HCT116 (cell line): ENCODE measurements at regions not wholly inside any gene's neighbourhood (a gene's known extent, or its start where the extent isn't known, plus 50 kb on each side); places are given as distances from the start of the nearest gene placed in this dataset.

Experiments used
- ATAC-seq: fragments of 200-7000 bp; cut with Tn5 transposase; 2 replicates; pipeline ENCODE4 v1.9.1; 2020; ENCODE audit warnings: mild to moderate bottlenecking, moderate library complexity
- BruUV-seq: library from RNA; stranded (reverse); fragments of 400-500 nt; replicated peaks from 2 replicates; lab custom pipeline; 2021; lab: Mats Ljungman, UMichigan
- CTCF ChIA-PET: fragments of 300-600 bp; sonication (Branson Sonifier 250); formaldehyde crosslinking; loops from one replicate; lab custom pipeline; 2021; ENCODE audit warnings: antibody characterized with exemption; lab: Charles Lee
- POLR2A ChIA-PET: fragments of 300-600, 350-600 bp; sonication (Branson Sonifier 250); formaldehyde crosslinking; loops from one replicate; lab custom pipeline; 2021; ENCODE audit warnings: antibody characterized with exemption; lab: Charles Lee
- RAD21 ChIA-PET, 2 experiments: fragments of 300-600 bp; sonication (Branson Sonifier 250); formaldehyde crosslinking; loops; one replicate each; lab custom pipeline; 2023; ENCODE audit warnings: low total read pairs in 2 of 2; ENCODE audit not compliant: uncharacterized antibody in 2 of 2, unreplicated experiment in 2 of 2, low non-redundant PET in 1 of 2; lab: Charles Lee
- DNase-seq: peaks from one replicate; pipeline ENCODE4 v3.0.0-alpha.2; 2010; ENCODE audit warnings: low read depth, low spot score
- H2AFZ ChIP-seq: fragments of 200-600 bp; shearing (Covaris generic), sonication (generic); 2 replicates; pipeline ENCODE4 v1.6.1; 2017; ENCODE audit warnings: low read depth, mixed run types, mixed read lengths, antibody characterized with exemption, low read length; ENCODE audit not compliant: poor library complexity, severe bottlenecking
- H3K27ac ChIP-seq: 2 replicates; pipeline ENCODE4 v1.5.1; 2012; ENCODE audit warnings: low read depth, low read length
- H3K27me3 ChIP-seq: fragments of 200-600 bp; sonication (generic); 2 replicates; pipeline ENCODE4 v1.6.1; 2016; ENCODE audit warnings: mixed run types, low read length, mixed read lengths; ENCODE audit not compliant: insufficient read depth
- H3K36me3 ChIP-seq, 2 experiments: fragments of 200-500 bp in 1 of 2; fragments of 200-600 bp in 1 of 2; sonication (Bioruptor generic) in 1 of 2; sonication (generic) in 1 of 2; 2 replicates each; pipeline versions ENCODE4 v1.5.1 to v1.6.1; 2014 to 2016; ENCODE audit warnings: low read length in 2 of 2, inconsistent platforms in 1 of 2, mixed read lengths in 1 of 2, mixed run types in 1 of 2; ENCODE audit not compliant: insufficient read depth in 2 of 2, control insufficient read depth in 1 of 2
- H3K4me1 ChIP-seq, 2 experiments: fragments of 200-600 bp in 1 of 2; sonication (generic) in 1 of 2; 2 replicates each; pipeline versions ENCODE4 v1.5.1 to v1.6.1; 2012 to 2017; ENCODE audit warnings: low read length in 2 of 2, inconsistent platforms in 1 of 2, mild to moderate bottlenecking in 1 of 2, mixed read lengths in 1 of 2, mixed run types in 1 of 2, moderate library complexity in 1 of 2; ENCODE audit not compliant: insufficient read depth in 2 of 2, control insufficient read depth in 1 of 2
- H3K4me2 ChIP-seq: fragments of 200-600 bp; sonication (generic); 2 replicates; pipeline ENCODE4 v1.6.1; 2017; ENCODE audit warnings: mixed run types, low read length, mixed read lengths
- H3K4me3 ChIP-seq, 2 experiments: fragments of 200-600 bp in 1 of 2; sonication (generic) in 1 of 2; replicated peaks in 1 of 2; 2 replicates each; pipeline ENCODE4 v1.5.1; 2011 to 2016; ENCODE audit warnings: low read length in 2 of 2, control low read depth in 1 of 2, low read depth in 1 of 2, mild to moderate bottlenecking in 1 of 2, mixed read lengths in 1 of 2, mixed run types in 1 of 2
- H3K79me2 ChIP-seq: fragments of 200-600 bp; sonication (generic); 2 replicates; pipeline ENCODE4 v1.6.1; 2017; ENCODE audit warnings: mild to moderate bottlenecking, mixed run types, low read length, moderate library complexity, mixed read lengths; ENCODE audit not compliant: insufficient read depth
- H3K9ac ChIP-seq: fragments of 200-600 bp; sonication (generic); 2 replicates; pipeline ENCODE4 v1.6.1; 2016; ENCODE audit warnings: low read length, mixed read lengths
- H3K9me2 ChIP-seq: fragments of 200-600 bp; sonication (generic), shearing (Covaris generic); 2 replicates; pipeline ENCODE4 v1.6.1; 2017; ENCODE audit warnings: mixed run types, mild to moderate bottlenecking, moderate library complexity; ENCODE audit not compliant: insufficient read depth
- H3K9me3 ChIP-seq, 2 experiments: fragments of 200-500 bp in 1 of 2; fragments of 200-600 bp in 1 of 2; sonication (Bioruptor generic) in 1 of 2; sonication (generic) in 1 of 2; 2 replicates each; pipeline ENCODE4 v1.6.1; 2014 to 2017; ENCODE audit warnings: low read length in 2 of 2, mixed read lengths in 2 of 2, inconsistent platforms in 1 of 2, low read depth in 1 of 2, mild to moderate bottlenecking in 1 of 2, mixed run types in 1 of 2, moderate library complexity in 1 of 2; ENCODE audit not compliant: control insufficient read depth in 1 of 2, insufficient read depth in 1 of 2
- H4K20me1 ChIP-seq: fragments of 200-600 bp; sonication (generic), shearing (Covaris generic); 2 replicates; pipeline ENCODE4 v1.6.1; 2017; ENCODE audit warnings: mixed run types, mild to moderate bottlenecking, moderate library complexity; ENCODE audit not compliant: insufficient read depth
- ATF3 ChIP-seq: IDR thresholded peaks from 2 replicates; pipeline ENCODE4 v1.6.1; 2012
- CBX3 ChIP-seq: IDR thresholded peaks from 2 replicates; pipeline ENCODE4 v1.6.1; 2012; ENCODE audit warnings: low read depth
- EZH2 ChIP-seq: fragments of 200-600 bp; sonication (generic); IDR thresholded peaks from 2 replicates; pipeline ENCODE4 v1.6.1; 2017; ENCODE audit warnings: antibody characterized with exemption, mixed run types
- EZH2phosphoT487 ChIP-seq: fragments of 200-600 bp; IDR thresholded peaks from 2 replicates; pipeline ENCODE4 v1.6.1; 2018; ENCODE audit warnings: antibody characterized with exemption, borderline replicate concordance
- FOSL1 ChIP-seq: IDR thresholded peaks from 2 replicates; pipeline ENCODE4 v1.6.1; 2012; ENCODE audit warnings: low read depth
- MAX ChIP-seq: IDR thresholded peaks from 2 replicates; pipeline ENCODE4 v1.6.1; 2012
- POLR2A ChIP-seq: IDR thresholded peaks from 2 replicates; pipeline ENCODE4 v1.7.0; 2011; ENCODE audit warnings: borderline replicate concordance; ENCODE audit not compliant: insufficient read depth, insufficient read length; ENCODE audit errors: extremely low read depth
- POLR2AphosphoS5 ChIP-seq: IDR thresholded peaks from 2 replicates; pipeline ENCODE4 v1.6.1; 2011; ENCODE audit warnings: mild to moderate bottlenecking, low read depth, low read length, moderate library complexity
- RAD21 ChIP-seq: IDR thresholded peaks from 2 replicates; pipeline ENCODE4 v1.6.1; 2012; ENCODE audit warnings: low read depth, mild to moderate bottlenecking
- REST ChIP-seq: IDR thresholded peaks from 2 replicates; pipeline ENCODE4 v1.6.1; 2012; ENCODE audit warnings: low read depth
- SRF ChIP-seq: IDR thresholded peaks from 2 replicates; pipeline ENCODE4 v1.6.1; 2012; ENCODE audit warnings: low read depth
- YY1 ChIP-seq: IDR thresholded peaks from 2 replicates; pipeline ENCODE4 v1.6.1; 2011; ENCODE audit warnings: low read length, low read depth, moderate library complexity, mild to moderate bottlenecking; ENCODE audit not compliant: insufficient replicate concordance; ENCODE audit errors: extremely low read depth
- ZBTB33 ChIP-seq: IDR thresholded peaks from 2 replicates; pipeline ENCODE4 v1.6.1; 2011; ENCODE audit warnings: mild to moderate bottlenecking, low read length, moderate library complexity; ENCODE audit not compliant: insufficient replicate concordance; ENCODE audit errors: extremely low read depth
- ZFX ChIP-seq: fragments of 450-650 bp; IDR thresholded peaks from 2 replicates; pipeline ENCODE4 v1.6.1; 2017
- ZNF274 ChIP-seq: fragments of 200-500 bp; sonication (Bioruptor generic); IDR thresholded peaks from 2 replicates; pipeline ENCODE4 v1.6.1; 2014; ENCODE audit warnings: mild to moderate bottlenecking, low read depth, low read length, inconsistent platforms
- intact Hi-C: fragments of 100-400 bp; cut with micrococcal nuclease; formaldehyde crosslinking; loops from 2 replicates; pipeline ENCODE4 v1.10.0; 2022

- TF ChIP-seq REST = no peak
- no peak for TF ChIP-seq EZH2phosphoT487
- TF ChIP-seq YY1 = no peak
- no peak for TF ChIP-seq ZNF274
- no peak for TF ChIP-seq SRF
- TF ChIP-seq POLR2AphosphoS5 = no peak
- no peak for TF ChIP-seq EZH2
These were observed 88.9 kb upstream of the POU3F4 start (continued) for GRCh38 chrX:83419030-83419792.

GRCh38 chrX:83422836-83423235 lies 85.3 kb upstream of the POU3F4 start:
- ChIA-PET POLR2A (no interaction called here), RAD21 (no interaction called here)
- TF ChIP-seq ZBTB33 = no peak
- TF ChIP-seq POLR2A = no peak
- no peak for TF ChIP-seq POLR2AphosphoS5
- no peak for TF ChIP-seq SRF
- TF ChIP-seq ATF3 = no peak
- no peak for TF ChIP-seq RAD21
- TF ChIP-seq EZH2 = no peak
- no peak for TF ChIP-seq FOSL1
- no peak for TF ChIP-seq MAX
- no peak for TF ChIP-seq ZFX
- no peak for TF ChIP-seq CBX3
- TF ChIP-seq EZH2phosphoT487 = no peak
- no peak for TF ChIP-seq REST

More at GRCh38 chrX:83422836-83423235, 85.3 kb upstream of the POU3F4 start:
- DNase-seq = no peak
- H3K9me2 ChIP-seq = no peaks in the 10 kb centered on the region
- H3K36me3 ChIP-seq = no peaks in the 10 kb centered on the region
- no peaks in the 10 kb centered on the region for H3K27me3 ChIP-seq
- no peaks in the 10 kb centered on the region for H3K4me1 ChIP-seq
- H3K79me2 ChIP-seq = no peaks in the 10 kb centered on the region
- H3K4me2 ChIP-seq = no peak overlapping the region
- intact Hi-C loops = no loop called here
- H3K9me3 ChIP-seq = no peaks in the 10 kb centered on the region
- H4K20me1 ChIP-seq = no peaks in the 10 kb centered on the region
- no peak overlapping the region for H3K9ac ChIP-seq
- no peak overlapping the region for H3K4me3 ChIP-seq
- H3K27ac ChIP-seq = no peak overlapping the region
- CTCF ChIA-PET = no interaction called here
- ATAC-seq = no peak
- H2AFZ ChIP-seq = no peak overlapping the region
- BruUV-seq = no TSS peak
